IMR-90 (cell line): ENCODE measurements at regions not wholly inside any gene's neighbourhood (a gene's known extent, or its start where the extent isn't known, plus 50 kb on each side); places are given as distances from the start of the nearest gene placed in this dataset.
A peak's percentile ranks its signal among the peaks of the same experiment; 100 is the strongest.

Source experiments
- ATAC-seq: fragments of 200-7000 bp; cut with Tn5 transposase; 2 replicates; pipeline ENCODE4 v1.9.1; 2020; ENCODE audit warnings: low read depth, mild to moderate bottlenecking, moderate library complexity
- BruUV-seq: library from RNA; stranded (reverse); fragments of 400-500 nt; replicated peaks from 2 replicates; lab custom pipeline; 2021; lab: Mats Ljungman, UMichigan
- CTCF ChIA-PET: fragments of 300-600 bp; formaldehyde crosslinking; extraction: SDS; loops from one replicate; lab custom pipeline; 2021; ENCODE audit warnings: antibody characterized with exemption; lab: Yijun Ruan, JAX
- POLR2A ChIA-PET: fragments of 300-600 bp; sonication (Branson Sonifier 250); formaldehyde crosslinking; loops from one replicate; lab custom pipeline; 2022; ENCODE audit warnings: antibody characterized with exemption; ENCODE audit not compliant: unreplicated experiment; lab: Charles Lee
- DNase-seq: peaks from one replicate; pipeline ENCODE4 v3.0.0; 2013
- H2AFZ ChIP-seq: replicated peaks from 2 replicates; pipeline ENCODE3; 2013; ENCODE audit warnings: low read length, mild to moderate bottlenecking; ENCODE audit not compliant: poor library complexity
- H2AK5ac ChIP-seq: 2 replicates; pipeline ENCODE4 v1.6.1; 2013; ENCODE audit warnings: low read depth, low read length, inconsistent platforms
- H2AK9ac ChIP-seq: replicated peaks from 2 replicates; pipeline ENCODE3; 2013; ENCODE audit warnings: mild to moderate bottlenecking, low read depth, low read length, moderate library complexity; ENCODE audit not compliant: poor library complexity
- H2BK120ac ChIP-seq: 2 replicates; pipeline ENCODE4 v1.6.1; 2013; ENCODE audit warnings: low read depth, low read length, inconsistent platforms
- H2BK15ac ChIP-seq: 3 replicates; pipeline ENCODE4 v1.6.1; 2013; ENCODE audit warnings: low read depth, low read length, inconsistent platforms
- H2BK20ac ChIP-seq: 2 replicates; pipeline ENCODE4 v1.6.1; 2013; ENCODE audit warnings: low read depth, mild to moderate bottlenecking, inconsistent platforms, low read length, moderate library complexity
- H2BK5ac ChIP-seq: 2 replicates; pipeline ENCODE4 v1.6.1; 2013; ENCODE audit warnings: mild to moderate bottlenecking, low read depth, low read length, inconsistent platforms; ENCODE audit not compliant: poor library complexity, severe bottlenecking
- H3K14ac ChIP-seq: replicated peaks from 2 replicates; pipeline ENCODE4 v1.6.1; 2013; ENCODE audit warnings: low read depth, low read length, inconsistent platforms
- H3K18ac ChIP-seq: 2 replicates; pipeline ENCODE4 v1.6.1; 2013; ENCODE audit warnings: low read depth, low read length, control low read depth
- H3K23ac ChIP-seq: 2 replicates; pipeline ENCODE4 v1.6.1; 2013; ENCODE audit warnings: low read depth, low read length, inconsistent platforms
- H3K27ac ChIP-seq: 2 replicates; pipeline ENCODE4 v1.5.1; 2013; ENCODE audit warnings: mild to moderate bottlenecking, control low read depth, low read length; ENCODE audit not compliant: insufficient read depth
- H3K27me3 ChIP-seq: 2 replicates; pipeline ENCODE4 v1.6.1; 2013; ENCODE audit warnings: low read length; ENCODE audit not compliant: control insufficient read depth, insufficient read depth
- H3K36me3 ChIP-seq: 2 replicates; pipeline ENCODE4 v1.6.1; 2013; ENCODE audit warnings: low read length, mixed read lengths; ENCODE audit not compliant: control insufficient read depth, insufficient read depth
- H3K4ac ChIP-seq: 2 replicates; pipeline ENCODE4 v1.6.1; 2013; ENCODE audit warnings: low read depth, low read length, inconsistent platforms
- H3K4me1 ChIP-seq: 2 replicates; pipeline ENCODE4 v1.6.1; 2013; ENCODE audit warnings: low read length, mixed read lengths; ENCODE audit not compliant: control insufficient read depth, insufficient read depth
- H3K4me2 ChIP-seq: 2 replicates; pipeline ENCODE4 v1.6.1; 2013; ENCODE audit warnings: low read depth, mild to moderate bottlenecking, control low read depth, low read length, moderate library complexity
- H3K4me3 ChIP-seq: 2 replicates; pipeline ENCODE4 v1.5.1; 2013; ENCODE audit warnings: low read depth, mild to moderate bottlenecking, control low read depth, low read length, moderate library complexity; ENCODE audit not compliant: insufficient read depth
- H3K56ac ChIP-seq: 2 replicates; pipeline ENCODE4 v1.6.1; 2013; ENCODE audit warnings: low read length, inconsistent platforms; ENCODE audit not compliant: insufficient read depth; ENCODE audit errors: extremely low read depth
- H3K79me1 ChIP-seq, 2 experiments: 2 replicates each; pipeline ENCODE4 v1.6.1; 2013; ENCODE audit warnings: low read length in 2 of 2, inconsistent platforms in 1 of 2, low read depth in 1 of 2
- H3K9ac ChIP-seq: 2 replicates; pipeline ENCODE4 v1.6.1; 2013; ENCODE audit warnings: low read depth, low read length, control low read depth
- H3K9me1 ChIP-seq: 2 replicates; pipeline ENCODE4 v1.6.1; 2013; ENCODE audit warnings: low read length, inconsistent platforms; ENCODE audit not compliant: insufficient read depth
- H3K9me3 ChIP-seq: 2 replicates; pipeline ENCODE4 v1.6.1; 2013; ENCODE audit warnings: low read length; ENCODE audit not compliant: control insufficient read depth, insufficient read depth
- H4K20me1 ChIP-seq: 2 replicates; pipeline ENCODE4 v1.6.1; 2013; ENCODE audit warnings: low read length, inconsistent platforms; ENCODE audit not compliant: insufficient read depth
- H4K5ac ChIP-seq: 2 replicates; pipeline ENCODE4 v1.6.1; 2013; ENCODE audit warnings: mild to moderate bottlenecking, low read depth, low read length, control low read depth
- H4K8ac ChIP-seq, 2 experiments: 2 replicates each; pipeline ENCODE4 v1.6.1; 2013; ENCODE audit warnings: low read depth in 2 of 2, low read length in 2 of 2, control low read depth in 1 of 2, inconsistent platforms in 1 of 2
- H4K91ac ChIP-seq: 2 replicates; pipeline ENCODE4 v1.6.1; 2013; ENCODE audit warnings: low read depth, low read length, inconsistent platforms; ENCODE audit not compliant: insufficient read depth
- CEBPB ChIP-seq: IDR thresholded peaks from 2 replicates; pipeline ENCODE4 v1.6.1; 2012; ENCODE audit warnings: low read depth, low read length, improper control_type of control experiment
- ELK1 ChIP-seq: fragments of 150-350 bp; IDR thresholded peaks from 2 replicates; pipeline ENCODE4 v1.6.1; 2016; ENCODE audit warnings: low read depth, mild to moderate bottlenecking, low read length, moderate library complexity, borderline replicate concordance
- FOS ChIP-seq: fragments of 150-350 bp; IDR thresholded peaks from 2 replicates; pipeline ENCODE4 v1.6.1; 2016; ENCODE audit warnings: low read depth, low read length
- MAFK ChIP-seq: IDR thresholded peaks from 2 replicates; pipeline ENCODE4 v1.6.1; 2012; ENCODE audit warnings: low read depth, low read length, improper control_type of control experiment
- MXI1 ChIP-seq: IDR thresholded peaks from 2 replicates; pipeline ENCODE4 v1.6.1; 2012; ENCODE audit warnings: low read depth, mild to moderate bottlenecking, low read length, moderate library complexity, borderline replicate concordance
- NFE2L2 ChIP-seq: fragments of 150-350 bp; IDR thresholded peaks from 2 replicates; pipeline ENCODE4 v1.6.1; 2016; ENCODE audit warnings: low read depth, mild to moderate bottlenecking, low read length
- POLR2A ChIP-seq: IDR thresholded peaks from 2 replicates; pipeline ENCODE4 v1.6.1; 2012; ENCODE audit warnings: mild to moderate bottlenecking, low read depth, low read length
- RAD21 ChIP-seq: IDR thresholded peaks from 2 replicates; pipeline ENCODE4 v1.6.1; 2012; ENCODE audit warnings: low read length, improper control_type of control experiment
- RFX5 ChIP-seq: IDR thresholded peaks from 2 replicates; pipeline ENCODE4 v1.8.0; 2012; ENCODE audit warnings: low read depth, mild to moderate bottlenecking, low read length, moderate library complexity
- SMC3 ChIP-seq: fragments of 150-350 bp; IDR thresholded peaks from 2 replicates; pipeline ENCODE4 v1.6.1; 2016; ENCODE audit warnings: low read depth, mild to moderate bottlenecking, antibody characterized with exemption, low read length, moderate library complexity
- WGBS, 2 experiments: methylation state at CpG; one replicate each; pipeline versions ENCODE4 v1.1.5 to v1.1.7; 2013; ENCODE audit warnings: missing lambda C conversion rate in 2 of 2; ENCODE audit not compliant: insufficient read length in 1 of 2; ENCODE audit errors: extremely low coverage in 2 of 2; 5-methylcytosine and 5-hydroxymethylcytosine counted together
- dilution Hi-C: fragments of 300-500 bp; cut with HindIII; formaldehyde crosslinking; loops from one replicate; pipeline ENCODE4 v1.14.3; 2018; ENCODE audit warnings: low sequenced_read_pairs; ENCODE audit not compliant: unreplicated experiment
- in situ Hi-C: fragments of 300-500 bp; cut with MboI; formaldehyde crosslinking; loops from 3 replicates; pipeline ENCODE4 v1.14.3; 2019; ENCODE audit warnings: low sequenced_read_pairs, inconsistent platforms, mixed read lengths
- intact Hi-C: fragments of 100-400 bp; cut with micrococcal nuclease; formaldehyde crosslinking; loops from 2 replicates; pipeline ENCODE4 v1.10.0; 2022
- TF ChIP-seq, protein P1 (sequence below): fragments of 150-350 bp; IDR thresholded peaks from 2 replicates; pipeline ENCODE4 v1.6.1; 2017; ENCODE audit warnings: mild to moderate bottlenecking, antibody characterized with exemption, low read length, low read depth
- TF ChIP-seq, protein P2 (sequence below): conservative IDR thresholded peaks from 2 replicates; pipeline ENCODE4 v1.5.1; 2012; ENCODE audit warnings: mild to moderate bottlenecking, low read depth, low read length, improper control_type of control experiment

GRCh38 chr1:218604217-218604616 lies 259.1 kb downstream of the TGFB2 start:
- Histone ChIP-seq H3K4me1 (no peaks in the 10 kb centered on the region; the same call in 1 of the 2 replicates), H2AK9ac (no peak overlapping the region), H3K79me1 (no peaks in the 10 kb centered on the region), H2AFZ (no peak overlapping the region), H3K9me3 (peaks cover 5% of the 10 kb centered on the region; the same call in 1 of the 2 replicates), H3K27ac (no peak overlapping the region), H2AK5ac (no peak overlapping the region), H3K4me3 (no peak overlapping the region), H4K5ac (peak overlapping the region; percentile 90; the same call in 1 of the 2 replicates), H2BK20ac (no peak overlapping the region), H3K4me2 (no peak overlapping the region), H2BK5ac (no peak overlapping the region), H3K27me3 (no peaks in the 10 kb centered on the region), H3K4ac (no peak overlapping the region), H3K14ac (no peak overlapping the region), H3K56ac (no peak overlapping the region), H2BK120ac (no peak overlapping the region), H3K23ac (no peak overlapping the region), H2BK15ac (no peak overlapping the region), H3K18ac (peak overlapping the region; percentile 91; the same call in 1 of the 2 replicates), H4K20me1 (no peaks in the 10 kb centered on the region), H3K36me3 (no peaks in the 10 kb centered on the region), H4K91ac (no peak overlapping the region), H3K9ac (no peak overlapping the region), H4K8ac (no peak overlapping the region), H3K9me1 (no peaks in the 10 kb centered on the region)
- ChIA-PET CTCF (interaction anchor here (0.6 kb wide), 1 partner anchor 304 kb away, joined by 3 read pairs; no protein-coding TSS in a partner anchor), POLR2A (no interaction called here)
- intact Hi-C loops (no loop called here), dilution Hi-C loops (no loop called here), in situ Hi-C loops (no loop called here)
- DNase-seq (peak; percentile 58), ATAC-seq (peak; percentile 49)
- no TSS peak for BruUV-seq
- TF ChIP-seq NFE2L2 (no peak), CEBPB (no peak), SMC3 (no peak), MXI1 (no peak), ELK1 (no peak), POLR2A (no peak), RFX5 (no peak), FOS (no peak), RAD21 (no peak), MAFK (no peak)
- TF ChIP-seq, protein P1, sequence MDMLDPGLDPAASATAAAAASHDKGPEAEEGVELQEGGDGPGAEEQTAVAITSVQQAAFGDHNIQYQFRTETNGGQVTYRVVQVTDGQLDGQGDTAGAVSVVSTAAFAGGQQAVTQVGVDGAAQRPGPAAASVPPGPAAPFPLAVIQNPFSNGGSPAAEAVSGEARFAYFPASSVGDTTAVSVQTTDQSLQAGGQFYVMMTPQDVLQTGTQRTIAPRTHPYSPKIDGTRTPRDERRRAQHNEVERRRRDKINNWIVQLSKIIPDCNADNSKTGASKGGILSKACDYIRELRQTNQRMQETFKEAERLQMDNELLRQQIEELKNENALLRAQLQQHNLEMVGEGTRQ: no peak
- TF ChIP-seq, protein P2, sequence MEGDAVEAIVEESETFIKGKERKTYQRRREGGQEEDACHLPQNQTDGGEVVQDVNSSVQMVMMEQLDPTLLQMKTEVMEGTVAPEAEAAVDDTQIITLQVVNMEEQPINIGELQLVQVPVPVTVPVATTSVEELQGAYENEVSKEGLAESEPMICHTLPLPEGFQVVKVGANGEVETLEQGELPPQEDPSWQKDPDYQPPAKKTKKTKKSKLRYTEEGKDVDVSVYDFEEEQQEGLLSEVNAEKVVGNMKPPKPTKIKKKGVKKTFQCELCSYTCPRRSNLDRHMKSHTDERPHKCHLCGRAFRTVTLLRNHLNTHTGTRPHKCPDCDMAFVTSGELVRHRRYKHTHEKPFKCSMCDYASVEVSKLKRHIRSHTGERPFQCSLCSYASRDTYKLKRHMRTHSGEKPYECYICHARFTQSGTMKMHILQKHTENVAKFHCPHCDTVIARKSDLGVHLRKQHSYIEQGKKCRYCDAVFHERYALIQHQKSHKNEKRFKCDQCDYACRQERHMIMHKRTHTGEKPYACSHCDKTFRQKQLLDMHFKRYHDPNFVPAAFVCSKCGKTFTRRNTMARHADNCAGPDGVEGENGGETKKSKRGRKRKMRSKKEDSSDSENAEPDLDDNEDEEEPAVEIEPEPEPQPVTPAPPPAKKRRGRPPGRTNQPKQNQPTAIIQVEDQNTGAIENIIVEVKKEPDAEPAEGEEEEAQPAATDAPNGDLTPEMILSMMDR: no peak
- WGBS, 2 experiments: no CpG with 5 or more reads among the region's 1 CpG
